Colonic mucosa (tissue), 4 donors: ENCODE measurements at regions not wholly inside any gene's neighbourhood (a gene's known extent, or its start where the extent isn't known, plus 50 kb on each side); places are given as distances from the start of the nearest gene placed in this dataset.

Experiments
- DNase-seq: peaks from one replicate; pipeline ENCODE4 v3.0.0-alpha.2; 2020
- H3K27ac ChIP-seq: fragments of 200-600 bp; one replicate; pipeline ENCODE4 v1.8.0; 2021
- H3K27me3 ChIP-seq: fragments of 200-600 bp; one replicate; pipeline ENCODE4 v1.8.0; 2021
- H3K36me3 ChIP-seq: fragments of 200-600 bp; one replicate; pipeline ENCODE4 v1.8.0; 2021
- H3K4me1 ChIP-seq: fragments of 200-600 bp; one replicate; pipeline ENCODE4 v1.8.0; 2021; ENCODE audit warnings: mild to moderate bottlenecking
- H3K4me3 ChIP-seq: fragments of 200-600 bp; one replicate; pipeline ENCODE4 v1.8.0; 2021
- H3K9ac ChIP-seq, 2 donors: one replicate each; pipeline ENCODE4 v1.7.0; 2013; ENCODE audit warnings: control low read depth in 2 of 2, low read depth in 2 of 2, low read length in 2 of 2
- H3K9me3 ChIP-seq: fragments of 200-600 bp; one replicate; pipeline ENCODE4 v1.8.0; 2021
- intact Hi-C: fragments of 100-400 bp; cut with DNase I; formaldehyde crosslinking; loops from one replicate; pipeline ENCODE4 v1.14.1; 2022
- TF ChIP-seq, protein P1 (sequence below): fragments of 200-600 bp; IDR thresholded peaks from one replicate; pipeline ENCODE4 v1.8.0; 2022; ENCODE audit warnings: antibody characterized with exemption, mild to moderate bottlenecking
- donor health status: healthy.
- donor health status: DM: no; HTN: no; CAD: no.
- donor health status: DM: no; HTN: no; CAD: no.

GRCh38 chr5:171593976-171594375, 174.5 kb downstream of the FGF18 start:
- H3K4me3 ChIP-seq = no peak overlapping the region
- no peaks in the 10 kb centered on the region for H3K27me3 ChIP-seq
- H3K4me1 ChIP-seq = no peaks in the 10 kb centered on the region
- no peak for DNase-seq
- H3K9me3 ChIP-seq = no peaks in the 10 kb centered on the region
- intact Hi-C loops = no loop called here
- H3K36me3 ChIP-seq = no peaks in the 10 kb centered on the region
- H3K27ac ChIP-seq = no peak overlapping the region
- TF ChIP-seq, protein P1, sequence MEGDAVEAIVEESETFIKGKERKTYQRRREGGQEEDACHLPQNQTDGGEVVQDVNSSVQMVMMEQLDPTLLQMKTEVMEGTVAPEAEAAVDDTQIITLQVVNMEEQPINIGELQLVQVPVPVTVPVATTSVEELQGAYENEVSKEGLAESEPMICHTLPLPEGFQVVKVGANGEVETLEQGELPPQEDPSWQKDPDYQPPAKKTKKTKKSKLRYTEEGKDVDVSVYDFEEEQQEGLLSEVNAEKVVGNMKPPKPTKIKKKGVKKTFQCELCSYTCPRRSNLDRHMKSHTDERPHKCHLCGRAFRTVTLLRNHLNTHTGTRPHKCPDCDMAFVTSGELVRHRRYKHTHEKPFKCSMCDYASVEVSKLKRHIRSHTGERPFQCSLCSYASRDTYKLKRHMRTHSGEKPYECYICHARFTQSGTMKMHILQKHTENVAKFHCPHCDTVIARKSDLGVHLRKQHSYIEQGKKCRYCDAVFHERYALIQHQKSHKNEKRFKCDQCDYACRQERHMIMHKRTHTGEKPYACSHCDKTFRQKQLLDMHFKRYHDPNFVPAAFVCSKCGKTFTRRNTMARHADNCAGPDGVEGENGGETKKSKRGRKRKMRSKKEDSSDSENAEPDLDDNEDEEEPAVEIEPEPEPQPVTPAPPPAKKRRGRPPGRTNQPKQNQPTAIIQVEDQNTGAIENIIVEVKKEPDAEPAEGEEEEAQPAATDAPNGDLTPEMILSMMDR = no peak
- H3K9ac ChIP-seq = no peak overlapping the region

DNA sequence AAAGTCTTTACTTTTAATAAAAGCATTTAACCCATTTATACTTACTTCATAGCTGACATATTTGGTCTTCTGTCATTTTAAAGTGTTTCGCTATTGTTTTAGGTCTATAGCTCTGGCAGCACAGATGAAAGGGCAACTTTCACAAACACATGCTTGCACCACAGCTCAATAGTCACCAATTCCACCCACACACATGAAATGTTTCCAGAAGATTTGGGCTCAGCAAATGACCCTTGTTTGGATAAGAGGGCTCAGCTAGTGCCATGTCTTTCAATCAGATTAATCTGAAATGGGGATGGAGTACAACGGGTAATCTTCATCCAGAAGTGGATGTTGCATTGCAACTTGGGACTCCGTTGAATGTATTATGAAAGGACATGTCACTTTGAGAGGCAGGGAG, 176.0 kb downstream of the FGF18 start:
- no peak overlapping the region for H3K9ac ChIP-seq
- H3K36me3 ChIP-seq = no peaks in the 10 kb centered on the region
- TF ChIP-seq, protein P1 = no peak
- H3K27ac ChIP-seq = no peak overlapping the region
- H3K4me1 ChIP-seq = no peaks in the 10 kb centered on the region
- no peak for DNase-seq
- H3K27me3 ChIP-seq = no peaks in the 10 kb centered on the region
- intact Hi-C loops = no loop called here
- no peak overlapping the region for H3K4me3 ChIP-seq
- no peaks in the 10 kb centered on the region for H3K9me3 ChIP-seq

DNA sequence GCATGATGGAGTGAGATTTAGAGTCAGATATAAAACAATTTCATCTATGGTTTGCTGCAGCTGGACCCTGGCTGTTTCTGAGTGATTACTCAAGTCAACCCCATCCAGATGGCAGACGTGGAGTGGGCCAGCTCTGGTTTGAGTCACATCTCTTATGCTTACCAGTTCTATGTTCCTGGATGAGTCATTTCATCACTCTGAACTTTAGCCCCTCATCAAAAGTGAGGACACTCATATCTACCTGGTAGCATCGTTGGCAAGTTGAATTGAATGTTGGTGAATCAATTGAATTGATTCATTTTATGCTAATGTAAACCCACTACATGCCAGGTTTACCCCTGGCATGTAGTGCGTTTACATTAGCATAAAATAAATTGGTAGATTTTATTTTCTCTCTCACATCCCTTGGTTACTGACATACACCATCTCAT, 176.4 kb downstream of the FGF18 start:
- Histone ChIP-seq H3K4me1 (no peaks in the 10 kb centered on the region), H3K27ac (no peak overlapping the region), H3K9me3 (no peaks in the 10 kb centered on the region), H3K9ac (no peak overlapping the region), H3K36me3 (no peaks in the 10 kb centered on the region), H3K27me3 (no peaks in the 10 kb centered on the region), H3K4me3 (no peak overlapping the region)
- TF ChIP-seq, protein P1 = no peak
- intact Hi-C loops = no loop called here
- no peak for DNase-seq

DNA sequence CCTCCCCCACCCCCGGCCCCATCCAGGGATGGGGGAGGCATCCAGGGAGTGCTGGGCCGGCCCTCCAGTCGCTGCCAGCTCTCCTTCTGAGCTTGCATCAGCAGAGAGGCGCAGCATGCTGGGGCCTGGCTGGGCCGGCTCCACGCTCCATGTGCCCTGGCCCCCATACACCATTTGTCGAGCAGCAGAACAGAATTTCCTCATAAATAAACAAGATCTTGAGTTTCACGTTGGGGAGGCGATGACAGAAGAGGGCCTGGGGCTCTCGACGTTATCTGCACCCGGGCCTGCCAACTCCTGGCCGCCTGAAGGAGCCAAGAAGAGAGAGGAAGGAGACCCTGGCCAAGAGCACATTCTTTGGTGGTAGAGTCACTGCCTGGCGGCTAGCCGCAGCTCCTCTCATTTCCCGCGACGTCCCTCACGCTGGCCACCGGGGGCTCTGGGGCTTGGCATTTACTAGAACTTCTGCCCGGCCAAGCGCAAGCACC, 177.0 kb downstream of the FGF18 start:
- Histone ChIP-seq H3K9ac (no peak overlapping the region), H3K4me3 (no peak overlapping the region), H3K9me3 (no peaks in the 10 kb centered on the region), H3K4me1 (no peaks in the 10 kb centered on the region), H3K27me3 (no peaks in the 10 kb centered on the region), H3K36me3 (no peaks in the 10 kb centered on the region), H3K27ac (no peak overlapping the region)
- TF ChIP-seq, protein P1 = no peak
- DNase-seq = no peak
- intact Hi-C loops = no loop called here

GRCh38 chr5:171597946-171598640, 178.6 kb downstream of the FGF18 start:
- intact Hi-C loops = no loop called here
- DNase-seq = no peak
- H3K4me1 ChIP-seq = no peaks in the 10 kb centered on the region

More at GRCh38 chr5:171597946-171598640, 178.6 kb downstream of the FGF18 start:
- no peak overlapping the region for H3K9ac ChIP-seq
- TF ChIP-seq, protein P1 = no peak
- no peak overlapping the region for H3K4me3 ChIP-seq
- H3K9me3 ChIP-seq = no peaks in the 10 kb centered on the region
- H3K36me3 ChIP-seq = no peaks in the 10 kb centered on the region
- H3K27me3 ChIP-seq = no peaks in the 10 kb centered on the region
- no peak overlapping the region for H3K27ac ChIP-seq
